ENCODE measurements at regions not wholly inside any gene's neighbourhood (a gene's known extent, or its start where the extent isn't known, plus 50 kb on each side); places are given as distances from the start of the nearest gene placed in this dataset.
"Not testable (repeated sequence)": the region's sequence is repeated elsewhere in the genome, so short reads cannot be mapped to it uniquely, and the experiment has no call there.

DNA sequence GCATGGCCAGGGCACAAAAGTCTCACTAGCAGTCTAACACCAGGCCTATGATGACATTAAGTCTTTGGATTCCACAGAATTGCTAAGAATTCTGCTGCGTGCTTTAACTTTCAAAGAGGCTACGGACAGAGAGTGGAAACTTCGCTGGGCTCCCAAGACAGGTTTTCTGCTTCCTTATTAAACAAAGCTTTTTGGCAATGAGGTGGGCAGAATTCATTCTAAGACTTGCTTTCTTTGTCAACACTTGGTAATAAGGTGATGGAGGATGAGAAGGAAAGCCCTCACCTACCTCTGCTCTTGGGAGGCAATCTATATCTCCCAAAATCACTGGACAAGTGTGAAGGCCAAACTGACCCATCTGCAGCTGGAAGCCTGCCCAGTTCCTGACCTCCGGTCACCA lies 231.9 kb downstream of the ATPSCKMT start:
- no peak for DNase-seq (ENCODE audit: extremely low spot score in 2 of 2)
- H3K4me3 ChIP-seq = no peak overlapping the region
- no peak for TF ChIP-seq POLR2AphosphoS5 (IDR thresholded peaks at IDR 0.05; ENCODE audit: insufficient read depth in 1 of 2, low read depth in 1 of 2)
- no peak for TF ChIP-seq CTCF (IDR thresholded peaks at IDR 0.05)
- TF ChIP-seq POLR2A (IDR thresholded peaks at IDR 0.05) = no peak
- no peaks in the 10 kb centered on the region for H3K4me1 ChIP-seq
- H3K36me3 ChIP-seq = no peaks in the 10 kb centered on the region
- no peaks in the 10 kb centered on the region for H3K9me3 ChIP-seq
- no peaks in the 10 kb centered on the region for H3K27me3 ChIP-seq
- intact Hi-C loops (cut with DNase I) = no loop called here
- no peak overlapping the region for H3K27ac ChIP-seq

- H3K9me3 ChIP-seq; H3K27me3 ChIP-seq; intact Hi-C loops (cut with DNase I); DNase-seq (ENCODE audit: extremely low spot score in 2 of 2); H3K36me3 ChIP-seq; H3K4me3 ChIP-seq; H3K4me1 ChIP-seq; H3K27ac ChIP-seq: not testable (repeated sequence)
Observed at GRCh38 chr5:10016559-10016958, 233.1 kb downstream of the ATPSCKMT start.

DNA sequence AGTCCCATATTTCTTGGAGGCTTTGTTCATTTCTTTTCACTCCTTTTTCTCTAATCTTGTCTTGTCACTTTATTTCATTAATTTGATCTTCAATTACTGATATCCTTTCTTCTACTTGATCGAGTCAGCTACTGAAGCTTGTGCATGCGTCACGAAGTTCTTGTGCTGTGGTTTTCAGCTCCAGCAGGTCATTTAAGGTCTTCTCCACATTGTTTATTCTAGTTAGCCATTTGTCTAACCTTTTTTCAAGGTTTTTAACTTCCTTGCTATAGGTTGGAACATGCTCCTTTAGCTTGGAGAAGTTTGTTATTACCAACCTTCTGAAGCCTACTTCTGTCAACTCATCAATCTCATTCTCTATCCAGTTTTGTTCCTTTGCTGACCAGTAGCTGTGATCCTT lies 234.0 kb downstream of the ATPSCKMT start:
- H3K36me3 ChIP-seq; H3K4me3 ChIP-seq; H3K27ac ChIP-seq; intact Hi-C loops (cut with DNase I); H3K4me1 ChIP-seq; H3K27me3 ChIP-seq; H3K9me3 ChIP-seq; DNase-seq (ENCODE audit: extremely low spot score in 2 of 2): not testable (repeated sequence)

DNA sequence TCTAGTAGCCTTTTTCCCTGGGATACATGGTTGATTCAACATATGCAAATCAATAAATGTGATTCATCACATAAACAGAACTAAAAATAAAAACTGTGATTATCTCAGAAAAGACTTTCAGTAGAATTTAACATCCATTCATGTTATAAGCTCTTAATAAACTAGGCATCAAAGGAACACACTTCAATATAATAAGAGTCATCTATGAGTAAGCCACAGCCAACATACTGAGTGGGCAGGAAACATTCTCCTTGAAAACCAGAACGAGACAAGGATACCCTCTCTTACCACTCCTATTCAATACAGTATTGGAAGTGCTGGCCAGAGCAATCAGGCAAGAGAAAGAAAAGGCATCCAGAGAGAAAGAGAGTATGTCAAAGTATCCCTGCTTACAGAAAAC lies 239.9 kb downstream of the ATPSCKMT start:
- intact Hi-C loops (cut with DNase I) = no loop called here
- no peak for DNase-seq (ENCODE audit: extremely low spot score in 2 of 2)
- H3K27me3 ChIP-seq = no peaks in the 10 kb centered on the region
- H3K36me3 ChIP-seq = no peaks in the 10 kb centered on the region
- H3K27ac ChIP-seq = no peak overlapping the region
- no peaks in the 10 kb centered on the region for H3K4me1 ChIP-seq
- H3K4me3 ChIP-seq = no peak overlapping the region
- no peaks in the 10 kb centered on the region for H3K9me3 ChIP-seq
- TF ChIP-seq POLR2A (IDR thresholded peaks at IDR 0.05) (no peak), POLR2AphosphoS5 (IDR thresholded peaks at IDR 0.05; ENCODE audit: insufficient read depth in 1 of 2, low read depth in 1 of 2) (no peak), CTCF (IDR thresholded peaks at IDR 0.05) (no peak)

DNA sequence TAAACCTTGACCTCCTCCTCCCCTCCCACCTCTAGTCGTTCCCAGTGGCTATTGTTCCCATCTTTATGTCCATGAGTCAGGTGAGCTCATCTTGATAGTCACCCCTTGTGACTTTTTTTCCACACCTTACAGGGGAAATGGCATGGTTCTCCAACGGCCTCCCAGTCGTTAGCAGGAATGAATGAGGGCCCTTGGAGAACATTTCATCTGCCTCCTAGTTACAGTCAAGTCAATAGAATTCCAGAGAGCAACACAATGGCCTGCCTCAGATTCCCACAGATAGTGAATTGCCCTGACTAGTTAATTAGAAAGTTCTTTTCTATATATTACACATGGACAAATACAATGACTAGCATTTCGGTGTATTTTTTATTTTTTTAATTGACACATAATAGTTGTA lies 262.6 kb downstream of the ATPSCKMT start:
- TF ChIP-seq POLR2A (IDR thresholded peaks at IDR 0.05) = no peak
- TF ChIP-seq POLR2AphosphoS5 (IDR thresholded peaks at IDR 0.05; ENCODE audit: insufficient read depth in 1 of 2, low read depth in 1 of 2) = no peak
- TF ChIP-seq CTCF (IDR thresholded peaks at IDR 0.05) = no peak
- no peaks in the 10 kb centered on the region for H3K36me3 ChIP-seq
- intact Hi-C loops (cut with DNase I) = no loop called here
- H3K4me1 ChIP-seq = no peaks in the 10 kb centered on the region
- no peaks in the 10 kb centered on the region for H3K9me3 ChIP-seq
- no peaks in the 10 kb centered on the region for H3K27me3 ChIP-seq
- no peak for DNase-seq (ENCODE audit: extremely low spot score in 2 of 2)
- H3K27ac ChIP-seq = no peak overlapping the region
- no peak overlapping the region for H3K4me3 ChIP-seq

DNA sequence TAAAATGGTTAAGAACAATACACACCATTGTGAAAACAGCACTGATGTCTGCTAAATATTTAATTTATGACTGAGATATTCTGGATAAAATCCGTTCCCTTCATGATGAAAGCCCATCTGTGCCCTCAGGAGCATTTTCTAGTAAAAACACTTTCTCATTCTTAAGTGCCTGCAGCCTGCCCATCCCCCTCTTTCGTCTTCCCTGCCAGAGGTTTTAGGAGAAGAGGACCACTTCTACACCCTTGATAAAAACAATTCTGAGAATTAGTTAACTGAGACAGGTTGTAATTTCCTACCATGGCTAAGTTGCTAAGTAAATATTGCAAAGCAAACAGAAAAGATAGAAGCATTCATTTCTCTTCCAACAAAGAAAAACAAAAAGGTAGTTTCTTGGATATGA lies 272.6 kb downstream of the ATPSCKMT start:
- no peak for DNase-seq (ENCODE audit: extremely low spot score in 2 of 2)
- TF ChIP-seq POLR2A (IDR thresholded peaks at IDR 0.05) (no peak), POLR2AphosphoS5 (IDR thresholded peaks at IDR 0.05; ENCODE audit: insufficient read depth in 1 of 2, low read depth in 1 of 2) (no peak), CTCF (IDR thresholded peaks at IDR 0.05) (no peak)
- Histone ChIP-seq H3K36me3 (no peaks in the 10 kb centered on the region), H3K27me3 (no peaks in the 10 kb centered on the region), H3K9me3 (no peaks in the 10 kb centered on the region), H3K27ac (no peak overlapping the region), H3K4me3 (no peak overlapping the region), H3K4me1 (no peaks in the 10 kb centered on the region)
- intact Hi-C loops (cut with DNase I) = no loop called here
